ENCODE measurements at regions not wholly inside any gene's neighbourhood (a gene's known extent, or its start where the extent isn't known, plus 50 kb on each side); places are given as distances from the start of the nearest gene placed in this dataset.

GRCh38 chr12:94020335-94020734, 128.0 kb upstream of the PLXNC1 start:
- 54 to 58% methylated on average over 1 of the region's 1 CpG for WGBS, 2 donors
- Histone ChIP-seq H3K9me3 (peaks cover 0 to 51% (median 2%) of the 10 kb centered on the region in 4 donors), H3K27ac (no peak overlapping the region), H3K4me1 (no peaks in the 10 kb centered on the region), H3K27me3 (no peaks in the 10 kb centered on the region), H3K4me3 (no peak overlapping the region), H3K36me3 (no peaks in the 10 kb centered on the region)
- peak in 1 of 2 donors; percentile 8 for TF ChIP-seq EP300 (IDR thresholded peaks at IDR 0.05)
- TF ChIP-seq, protein P1, sequence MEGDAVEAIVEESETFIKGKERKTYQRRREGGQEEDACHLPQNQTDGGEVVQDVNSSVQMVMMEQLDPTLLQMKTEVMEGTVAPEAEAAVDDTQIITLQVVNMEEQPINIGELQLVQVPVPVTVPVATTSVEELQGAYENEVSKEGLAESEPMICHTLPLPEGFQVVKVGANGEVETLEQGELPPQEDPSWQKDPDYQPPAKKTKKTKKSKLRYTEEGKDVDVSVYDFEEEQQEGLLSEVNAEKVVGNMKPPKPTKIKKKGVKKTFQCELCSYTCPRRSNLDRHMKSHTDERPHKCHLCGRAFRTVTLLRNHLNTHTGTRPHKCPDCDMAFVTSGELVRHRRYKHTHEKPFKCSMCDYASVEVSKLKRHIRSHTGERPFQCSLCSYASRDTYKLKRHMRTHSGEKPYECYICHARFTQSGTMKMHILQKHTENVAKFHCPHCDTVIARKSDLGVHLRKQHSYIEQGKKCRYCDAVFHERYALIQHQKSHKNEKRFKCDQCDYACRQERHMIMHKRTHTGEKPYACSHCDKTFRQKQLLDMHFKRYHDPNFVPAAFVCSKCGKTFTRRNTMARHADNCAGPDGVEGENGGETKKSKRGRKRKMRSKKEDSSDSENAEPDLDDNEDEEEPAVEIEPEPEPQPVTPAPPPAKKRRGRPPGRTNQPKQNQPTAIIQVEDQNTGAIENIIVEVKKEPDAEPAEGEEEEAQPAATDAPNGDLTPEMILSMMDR (IDR thresholded peaks at IDR 0.05) = no peak
- DNase-seq (ENCODE audit: low spot score in 2 of 2) = no peak

- H3K4me3 ChIP-seq = no peak overlapping the region
- H3K36me3 ChIP-seq = no peaks in the 10 kb centered on the region
- H3K4me1 ChIP-seq = no peaks in the 10 kb centered on the region
- no peak overlapping the region for H3K27ac ChIP-seq
- TF ChIP-seq, protein P1 (IDR thresholded peaks at IDR 0.05) = no peak
- no peak for TF ChIP-seq EP300 (IDR thresholded peaks at IDR 0.05)
- TF ChIP-seq POLR2A (IDR thresholded peaks at IDR 0.05) = no peak
- peaks cover 0 to 17% (median 0%) of the 10 kb centered on the region in 4 donors for H3K9me3 ChIP-seq
- H3K27me3 ChIP-seq = no peaks in the 10 kb centered on the region
- DNase-seq (ENCODE audit: low spot score in 2 of 2) = no peak
These were observed 124.5 kb upstream of the PLXNC1 start for GRCh38 chr12:94023879-94024278.

DNA sequence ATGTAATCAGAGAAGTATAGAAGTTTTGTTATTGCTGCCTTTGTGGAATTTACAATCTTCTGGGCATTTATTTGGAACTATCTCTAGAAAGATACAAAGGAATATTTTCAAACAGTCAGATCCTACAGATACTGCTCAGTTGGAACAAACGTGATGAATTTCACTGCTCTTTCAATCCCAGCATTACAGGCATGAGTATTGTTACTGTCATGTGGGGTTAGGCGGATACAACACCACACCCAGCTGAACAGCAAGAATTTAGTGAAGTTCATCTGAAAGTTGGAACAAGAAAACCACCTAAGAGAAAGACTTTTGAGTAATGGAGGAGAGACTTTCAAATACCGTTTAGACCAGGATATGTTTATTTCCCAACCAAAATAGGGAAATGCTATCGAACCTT, 123.3 kb upstream of the PLXNC1 start:
- Histone ChIP-seq H3K4me1 (no peaks in the 10 kb centered on the region), H3K4me3 (no peak overlapping the region), H3K27ac (no peak overlapping the region), H3K27me3 (no peaks in the 10 kb centered on the region), H3K9me3 (peaks cover 0 to 17% (median 0%) of the 10 kb centered on the region in 4 donors), H3K36me3 (no peaks in the 10 kb centered on the region)
- WGBS, 2 donors = 82 to 86% methylated on average over 4 of the region's 4 CpGs
- DNase-seq (ENCODE audit: low spot score in 2 of 2) = no peak
- TF ChIP-seq EP300 (IDR thresholded peaks at IDR 0.05) (no peak), POLR2A (IDR thresholded peaks at IDR 0.05) (no peak)
- TF ChIP-seq, protein P1 (IDR thresholded peaks at IDR 0.05) = no peak

DNA sequence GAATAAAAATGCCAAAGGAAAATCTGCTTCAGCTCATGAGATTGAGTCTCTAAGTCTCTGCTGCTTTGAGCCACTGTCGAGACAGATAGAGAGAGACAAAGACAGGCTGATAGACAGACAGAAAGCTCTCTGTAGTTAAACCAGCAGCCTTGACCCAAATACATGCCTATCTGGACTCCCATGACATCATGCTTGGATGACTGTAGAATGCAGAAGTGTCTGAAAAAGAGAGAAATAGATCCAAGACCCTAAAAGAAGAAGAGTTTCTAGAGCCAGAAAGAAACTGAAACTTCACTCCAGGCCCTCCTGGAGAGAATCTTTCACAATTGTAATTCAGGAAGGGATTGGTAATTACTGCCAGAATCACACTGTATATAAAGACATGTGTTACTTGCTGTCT, 122.6 kb upstream of the PLXNC1 start:
- DNase-seq (ENCODE audit: low spot score in 2 of 2) = no peak
- H3K9me3 ChIP-seq = peaks cover 0 to 17% (median 0%) of the 10 kb centered on the region in 4 donors
- TF ChIP-seq POLR2A (IDR thresholded peaks at IDR 0.05) (no peak), EP300 (IDR thresholded peaks at IDR 0.05) (no peak)
- TF ChIP-seq, protein P1 (IDR thresholded peaks at IDR 0.05) = no peak
- no peaks in the 10 kb centered on the region for H3K4me1 ChIP-seq
- H3K27me3 ChIP-seq = no peaks in the 10 kb centered on the region
- H3K36me3 ChIP-seq = no peaks in the 10 kb centered on the region
- WGBS, 2 donors = 38 to 45% methylated on average over 1 of the region's 1 CpG
- no peak overlapping the region for H3K27ac ChIP-seq
- H3K4me3 ChIP-seq = no peak overlapping the region

DNA sequence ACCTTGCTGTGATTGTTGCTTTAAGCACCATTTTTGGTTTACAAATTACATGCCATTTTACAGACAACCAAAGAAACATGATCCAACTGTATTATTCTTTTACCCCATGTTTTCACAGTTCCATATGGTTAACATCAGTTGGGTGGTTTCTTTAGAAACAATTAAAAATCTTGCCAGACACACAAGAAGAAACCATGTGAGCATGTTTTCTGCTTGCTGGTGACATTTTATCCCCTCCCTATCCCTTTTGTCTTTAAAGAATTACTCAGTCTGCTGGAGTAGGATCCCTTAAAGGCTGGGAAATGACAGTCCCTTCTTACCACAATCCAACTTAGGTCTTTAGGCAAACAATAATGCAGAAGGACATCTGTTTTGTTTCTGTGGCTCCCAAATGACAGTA, 121.8 kb upstream of the PLXNC1 start:
- TF ChIP-seq POLR2A (IDR thresholded peaks at IDR 0.05) = no peak
- TF ChIP-seq, protein P1 (IDR thresholded peaks at IDR 0.05) = no peak
- TF ChIP-seq EP300 (IDR thresholded peaks at IDR 0.05) = no peak
- no peaks in the 10 kb centered on the region for H3K4me1 ChIP-seq

More for the DNA sequence above, 121.8 kb upstream of the PLXNC1 start:
- Histone ChIP-seq H3K36me3 (no peaks in the 10 kb centered on the region), H3K9me3 (peaks cover 0 to 17% (median 0%) of the 10 kb centered on the region in 4 donors), H3K27me3 (no peaks in the 10 kb centered on the region), H3K27ac (no peak overlapping the region), H3K4me3 (no peak overlapping the region)
- no peak for DNase-seq (ENCODE audit: low spot score in 2 of 2)
